GM18873 (cell line): ENCODE measurements at regions not wholly inside any gene's neighbourhood (a gene's known extent, or its start where the extent isn't known, plus 50 kb on each side); places are given as distances from the start of the nearest gene placed in this dataset.

ENCODE experiments used
- ATAC-seq: cut with Tn5 transposase; IDR thresholded peaks from one replicate; pipeline ENCODE4 v1.9.1; 2021; ENCODE audit warnings: mild to moderate bottlenecking, moderate library complexity, moderate number of reproducible peaks; ENCODE audit not compliant: unreplicated experiment, low FRiP score

GRCh38 chr21:16928439-16928838, 584.4 kb upstream of the CXADR start:
- ATAC-seq = no peak

- no peak for ATAC-seq
These were observed 580.5 kb upstream of the CXADR start for GRCh38 chr21:16932314-16932713.

- no peak for ATAC-seq
These were observed 570.1 kb upstream of the CXADR start for GRCh38 chr21:16942703-16943102.

- ATAC-seq = no peak
These were observed 569.6 kb upstream of the CXADR start for GRCh38 chr21:16943231-16943630.

GRCh38 chr21:16945580-16945979, 567.3 kb upstream of the CXADR start:
- ATAC-seq = no peak

GRCh38 chr21:16956824-16957223, 556.0 kb upstream of the CXADR start:
- ATAC-seq = no peak

GRCh38 chr21:16965424-16965823, 547.4 kb upstream of the CXADR start:
- no peak for ATAC-seq

GRCh38 chr21:16968436-16968835, 544.4 kb upstream of the CXADR start:
- ATAC-seq = no peak

- no peak for ATAC-seq
These were observed 543.2 kb upstream of the CXADR start for GRCh38 chr21:16969636-16970035.

GRCh38 chr21:16974060-16974459, 538.8 kb upstream of the CXADR start:
- ATAC-seq = no peak

- ATAC-seq = no peak
These were observed 536.6 kb upstream of the CXADR start for GRCh38 chr21:16976193-16976592.

- ATAC-seq = no peak
These were observed 534.4 kb upstream of the CXADR start for GRCh38 chr21:16978309-16978895.

- no peak for ATAC-seq
These were observed 533.3 kb upstream of the CXADR start for GRCh38 chr21:16979574-16979973.

- no peak for ATAC-seq
These were observed 529.4 kb upstream of the CXADR start for GRCh38 chr21:16983420-16983819.

GRCh38 chr21:16992448-16992847, 520.4 kb upstream of the CXADR start:
- no peak for ATAC-seq

- ATAC-seq = no peak
These were observed 519.3 kb upstream of the CXADR start for GRCh38 chr21:16993416-16994038.

GRCh38 chr21:17002594-17003257, 510.1 kb upstream of the CXADR start:
- ATAC-seq = no peak

GRCh38 chr21:17003258-17003615, 509.6 kb upstream of the CXADR start:
- no peak for ATAC-seq

GRCh38 chr21:17003763-17004373, 509.0 kb upstream of the CXADR start:
- ATAC-seq = no peak

GRCh38 chr21:17032141-17032655, 480.6 kb upstream of the CXADR start:
- ATAC-seq = no peak

GRCh38 chr21:17044696-17045095, 468.1 kb upstream of the CXADR start:
- no peak for ATAC-seq
